A549 (cell line): ENCODE measurements at regions not wholly inside any gene's neighbourhood (a gene's known extent, or its start where the extent isn't known, plus 50 kb on each side); places are given as distances from the start of the nearest gene placed in this dataset.

Experiments used
- CEBPB ChIP-seq, 2 experiments: fragments of >200 bp in 1 of 2; sonication (Bioruptor Twin) in 1 of 2; formaldehyde crosslinking in 1 of 2; IDR thresholded peaks; 2 replicates each; pipeline ENCODE4 v1.6.1; 2012 to 2016
- CHD4 ChIP-seq: fragments of 200-600 bp; sonication (generic); IDR thresholded peaks from 2 replicates; pipeline ENCODE4 v1.6.1; 2016; ENCODE audit warnings: antibody characterized with exemption, mild to moderate bottlenecking, borderline replicate concordance
- CTCF ChIP-seq: fragments of >200 bp; sonication (Bioruptor Twin); formaldehyde crosslinking; IDR thresholded peaks from 3 replicates; pipeline ENCODE4 v1.5.1; 2016
- GATA3 ChIP-seq: IDR thresholded peaks from 2 replicates; pipeline ENCODE4 v1.6.1; 2012; ENCODE audit warnings: borderline replicate concordance
- HMGXB4 ChIP-seq: fragments of 250-450 bp; sonication (Bioruptor Pico); IDR thresholded peaks from 2 replicates; pipeline ENCODE4 v1.5.0; 2021; ENCODE audit warnings: mild to moderate bottlenecking, moderate library complexity, borderline replicate concordance
- PHF8 ChIP-seq: fragments of 200-600 bp; sonication (generic); IDR thresholded peaks from 2 replicates; pipeline ENCODE4 v1.6.1; 2016; ENCODE audit warnings: low read depth, mild to moderate bottlenecking, antibody characterized with exemption, moderate library complexity, borderline replicate concordance
- POLR2A ChIP-seq: IDR thresholded peaks from 2 replicates; pipeline ENCODE4 v1.6.1; 2012; ENCODE audit warnings: mild to moderate bottlenecking, low read length
- RFX5 ChIP-seq: fragments of 450-650 bp; IDR thresholded peaks from 2 replicates; pipeline ENCODE4 v1.7.1; 2014; ENCODE audit warnings: antibody characterized with exemption, mild to moderate bottlenecking, moderate library complexity
- SMC3 ChIP-seq: fragments of >200 bp; sonication (Bioruptor Twin); formaldehyde crosslinking; IDR thresholded peaks from 3 replicates; pipeline ENCODE4 v1.6.1; 2018; ENCODE audit warnings: inconsistent platforms

GRCh38 chr10:29114141-29114540 lies 174.7 kb upstream of the LYZL1 start:
- no peak for TF ChIP-seq SMC3
- TF ChIP-seq CTCF = no peak
- no peak for TF ChIP-seq CHD4
- TF ChIP-seq HMGXB4 = no peak
- no peak for TF ChIP-seq RFX5
- TF ChIP-seq POLR2A = no peak
- TF ChIP-seq PHF8 = no peak
- no peak for TF ChIP-seq CEBPB (IDR thresholded peaks at IDR 0.05)
- TF ChIP-seq GATA3 = no peak
